ENCODE measurements at regions not wholly inside any gene's neighbourhood (a gene's known extent, or its start where the extent isn't known, plus 50 kb on each side); places are given as distances from the start of the nearest gene placed in this dataset.

DNA sequence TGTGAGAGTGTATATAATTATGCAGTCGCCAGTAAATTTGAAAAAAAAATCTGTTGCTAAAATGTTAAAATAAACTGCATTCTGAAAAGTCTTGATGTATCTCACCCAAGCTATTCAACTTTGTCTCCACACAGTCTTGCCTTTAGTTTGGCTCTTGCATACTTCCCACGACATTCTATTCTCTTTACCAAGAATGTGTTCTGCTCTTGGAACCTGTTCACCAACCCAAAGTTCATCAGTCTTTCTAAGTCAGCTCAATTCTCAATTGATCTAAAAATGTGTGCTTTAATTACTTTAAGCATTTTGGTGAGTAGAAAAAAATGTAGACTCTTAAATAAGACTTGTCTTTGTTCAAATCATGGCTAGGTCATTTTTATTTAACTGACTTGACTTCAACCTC lies 657.7 kb upstream of the TBL1XR1 start:
- TF ChIP-seq, protein P1, sequence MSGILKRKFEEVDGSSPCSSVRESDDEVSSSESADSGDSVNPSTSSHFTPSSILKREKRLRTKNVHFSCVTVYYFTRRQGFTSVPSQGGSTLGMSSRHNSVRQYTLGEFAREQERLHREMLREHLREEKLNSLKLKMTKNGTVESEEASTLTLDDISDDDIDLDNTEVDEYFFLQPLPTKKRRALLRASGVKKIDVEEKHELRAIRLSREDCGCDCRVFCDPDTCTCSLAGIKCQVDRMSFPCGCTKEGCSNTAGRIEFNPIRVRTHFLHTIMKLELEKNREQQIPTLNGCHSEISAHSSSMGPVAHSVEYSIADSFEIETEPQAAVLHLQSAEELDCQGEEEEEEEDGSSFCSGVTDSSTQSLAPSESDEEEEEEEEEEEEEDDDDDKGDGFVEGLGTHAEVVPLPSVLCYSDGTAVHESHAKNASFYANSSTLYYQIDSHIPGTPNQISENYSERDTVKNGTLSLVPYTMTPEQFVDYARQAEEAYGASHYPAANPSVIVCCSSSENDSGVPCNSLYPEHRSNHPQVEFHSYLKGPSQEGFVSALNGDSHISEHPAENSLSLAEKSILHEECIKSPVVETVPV (CRISPR knock-in tag; IDR thresholded peaks at IDR 0.05): no peak
- TF ChIP-seq ZFP30 (CRISPR knock-in tag; IDR thresholded peaks at IDR 0.05) (no peak), ZFP3 (CRISPR knock-in tag; IDR thresholded peaks at IDR 0.05) (no peak), ARNTL (CRISPR knock-in tag; IDR thresholded peaks at IDR 0.05; ENCODE audit: borderline replicate concordance, low read depth) (no peak), ZC3H10 (CRISPR knock-in tag; IDR thresholded peaks at IDR 0.05) (no peak), BACH2 (CRISPR knock-in tag; IDR thresholded peaks at IDR 0.05; ENCODE audit: borderline replicate concordance) (no peak)
- TF ChIP-seq, protein P2, sequence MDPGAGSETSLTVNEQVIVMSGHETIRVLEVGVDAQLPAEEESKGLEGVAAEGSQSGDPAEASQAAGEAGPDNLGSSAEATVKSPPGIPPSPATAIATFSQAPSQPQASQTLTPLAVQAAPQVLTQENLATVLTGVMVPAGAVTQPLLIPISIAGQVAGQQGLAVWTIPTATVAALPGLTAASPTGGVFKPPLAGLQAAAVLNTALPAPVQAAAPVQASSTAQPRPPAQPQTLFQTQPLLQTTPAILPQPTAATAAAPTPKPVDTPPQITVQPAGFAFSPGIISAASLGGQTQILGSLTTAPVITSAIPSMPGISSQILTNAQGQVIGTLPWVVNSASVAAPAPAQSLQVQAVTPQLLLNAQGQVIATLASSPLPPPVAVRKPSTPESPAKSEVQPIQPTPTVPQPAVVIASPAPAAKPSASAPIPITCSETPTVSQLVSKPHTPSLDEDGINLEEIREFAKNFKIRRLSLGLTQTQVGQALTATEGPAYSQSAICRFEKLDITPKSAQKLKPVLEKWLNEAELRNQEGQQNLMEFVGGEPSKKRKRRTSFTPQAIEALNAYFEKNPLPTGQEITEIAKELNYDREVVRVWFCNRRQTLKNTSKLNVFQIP (CRISPR knock-in tag; IDR thresholded peaks at IDR 0.05; ENCODE audit: borderline replicate concordance, low read depth): no peak
- TF ChIP-seq, protein P3, sequence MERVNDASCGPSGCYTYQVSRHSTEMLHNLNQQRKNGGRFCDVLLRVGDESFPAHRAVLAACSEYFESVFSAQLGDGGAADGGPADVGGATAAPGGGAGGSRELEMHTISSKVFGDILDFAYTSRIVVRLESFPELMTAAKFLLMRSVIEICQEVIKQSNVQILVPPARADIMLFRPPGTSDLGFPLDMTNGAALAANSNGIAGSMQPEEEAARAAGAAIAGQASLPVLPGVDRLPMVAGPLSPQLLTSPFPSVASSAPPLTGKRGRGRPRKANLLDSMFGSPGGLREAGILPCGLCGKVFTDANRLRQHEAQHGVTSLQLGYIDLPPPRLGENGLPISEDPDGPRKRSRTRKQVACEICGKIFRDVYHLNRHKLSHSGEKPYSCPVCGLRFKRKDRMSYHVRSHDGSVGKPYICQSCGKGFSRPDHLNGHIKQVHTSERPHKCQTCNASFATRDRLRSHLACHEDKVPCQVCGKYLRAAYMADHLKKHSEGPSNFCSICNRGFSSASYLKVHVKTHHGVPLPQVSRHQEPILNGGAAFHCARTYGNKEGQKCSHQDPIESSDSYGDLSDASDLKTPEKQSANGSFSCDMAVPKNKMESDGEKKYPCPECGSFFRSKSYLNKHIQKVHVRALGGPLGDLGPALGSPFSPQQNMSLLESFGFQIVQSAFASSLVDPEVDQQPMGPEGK (CRISPR knock-in tag; IDR thresholded peaks at IDR 0.05; ENCODE audit: borderline replicate concordance): no peak
- TF ChIP-seq, protein P4, sequence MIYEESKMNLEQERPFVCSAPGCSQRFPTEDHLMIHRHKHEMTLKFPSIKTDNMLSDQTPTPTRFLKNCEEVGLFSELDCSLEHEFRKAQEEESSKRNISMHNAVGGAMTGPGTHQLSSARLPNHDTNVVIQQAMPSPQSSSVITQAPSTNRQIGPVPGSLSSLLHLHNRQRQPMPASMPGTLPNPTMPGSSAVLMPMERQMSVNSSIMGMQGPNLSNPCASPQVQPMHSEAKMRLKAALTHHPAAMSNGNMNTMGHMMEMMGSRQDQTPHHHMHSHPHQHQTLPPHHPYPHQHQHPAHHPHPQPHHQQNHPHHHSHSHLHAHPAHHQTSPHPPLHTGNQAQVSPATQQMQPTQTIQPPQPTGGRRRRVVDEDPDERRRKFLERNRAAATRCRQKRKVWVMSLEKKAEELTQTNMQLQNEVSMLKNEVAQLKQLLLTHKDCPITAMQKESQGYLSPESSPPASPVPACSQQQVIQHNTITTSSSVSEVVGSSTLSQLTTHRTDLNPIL (CRISPR knock-in tag; IDR thresholded peaks at IDR 0.05; ENCODE audit: low read depth): no peak

Data from SK-N-SH treated with all-trans-retinoic acid at 6 μM for 48 hours (cell line).